A549 (cell line): ENCODE measurements at regions not wholly inside any gene's neighbourhood (a gene's known extent, or its start where the extent isn't known, plus 50 kb on each side); places are given as distances from the start of the nearest gene placed in this dataset.

Source experiments
- ATAC-seq, 2 experiments: fragments of 200-7000 bp in 1 of 2; fragments of >200 bp in 1 of 2; cut with Nextera tagmentation in 1 of 2; cut with Tn5 transposase in 1 of 2; 3 replicates each; pipeline versions ENCODE4 v1.8.0 to v1.9.1; 2018 to 2020; ENCODE audit warnings: mild to moderate bottlenecking in 1 of 2, moderate library complexity in 1 of 2
- CTCF ChIA-PET: fragments of 300-600 bp; sonication (Branson Sonifier 250); formaldehyde crosslinking; extraction: SDS; loops from one replicate; lab custom pipeline; 2021; ENCODE audit warnings: antibody characterized with exemption, inconsistent platforms; lab: Yijun Ruan, JAX
- POLR2A ChIA-PET: fragments of 350-600 bp; formaldehyde crosslinking; extraction: SDS; loops from one replicate; lab custom pipeline; 2021; ENCODE audit warnings: antibody characterized with exemption, inconsistent platforms; lab: Yijun Ruan, JAX
- DNase-seq, 2 experiments: peaks; one replicate each; pipeline versions ENCODE4 v3.0.0 to v3.0.0-alpha.2; 2011 to 2016; ENCODE audit warnings: low read depth in 1 of 2, low spot score in 1 of 2
- FAIRE-seq: peaks from 2 replicates; lab custom pipeline; 2011; peaks lifted over from hg19 to GRCh38; lab: Jason Lieb, UNC
- H3K27ac ChIP-seq, 2 experiments: fragments of >200 bp; sonication (Bioruptor Twin); formaldehyde crosslinking; 3 replicates each; pipeline ENCODE4 v1.5.1; 2016 to 2017
- H3K4me1 ChIP-seq: fragments of >200 bp; sonication (Bioruptor Twin); formaldehyde crosslinking; 3 replicates; pipeline ENCODE4 v1.6.1; 2016
- H3K4me2 ChIP-seq: fragments of >200 bp; sonication (Bioruptor Twin); formaldehyde crosslinking; 3 replicates; pipeline ENCODE4 v1.6.1; 2016
- H3K4me3 ChIP-seq: fragments of >200 bp; sonication (Bioruptor Twin); formaldehyde crosslinking; 3 replicates; pipeline ENCODE4 v1.5.1; 2016
- H3K9me3 ChIP-seq: fragments of >200 bp; sonication (Bioruptor Twin); formaldehyde crosslinking; 3 replicates; pipeline ENCODE4 v1.6.1; 2016
- CBX8 ChIP-seq: fragments of 200-600 bp; sonication (generic); IDR thresholded peaks from 2 replicates; pipeline ENCODE4 v1.6.1; 2016
- EHMT2 ChIP-seq: fragments of 200-600 bp; sonication (generic); IDR thresholded peaks from 2 replicates; pipeline ENCODE4 v1.6.1; 2016; ENCODE audit warnings: antibody characterized with exemption, low read depth, mild to moderate bottlenecking, moderate library complexity
- EP300 ChIP-seq, 2 experiments: fragments of >200 bp; sonication (Bioruptor Twin); formaldehyde crosslinking; IDR thresholded peaks; 2 replicates in 1 of 2; 3 replicates in 1 of 2; pipeline ENCODE4 v1.6.1; 2016 to 2017
- ESRRA ChIP-seq: fragments of 150-350 bp; IDR thresholded peaks from 2 replicates; pipeline ENCODE4 v1.6.1; 2014; ENCODE audit warnings: mild to moderate bottlenecking, low read length, borderline replicate concordance
- GATA3 ChIP-seq: IDR thresholded peaks from 2 replicates; pipeline ENCODE4 v1.6.1; 2012; ENCODE audit warnings: borderline replicate concordance
- HOXB13 ChIP-seq: fragments of 250-450 bp; sonication (Bioruptor Pico); IDR thresholded peaks from 2 replicates; pipeline ENCODE4 v1.5.0; 2020; ENCODE audit warnings: low read depth, mild to moderate bottlenecking, moderate library complexity
- HOXB5 ChIP-seq: fragments of 250-450 bp; sonication (Bioruptor Pico); IDR thresholded peaks from 2 replicates; pipeline ENCODE4 v1.5.0; 2020; ENCODE audit warnings: mild to moderate bottlenecking, moderate library complexity
- JUN ChIP-seq, 2 experiments: fragments of >200 bp; sonication (Bioruptor Twin); formaldehyde crosslinking; IDR thresholded peaks; 2 replicates in 1 of 2; 3 replicates in 1 of 2; pipeline ENCODE4 v1.6.1; 2016 to 2017
- JUNB ChIP-seq: fragments of >200 bp; sonication (Bioruptor Twin); formaldehyde crosslinking; IDR thresholded peaks from 2 replicates; pipeline ENCODE4 v1.6.1; 2016
- MYC ChIP-seq: IDR thresholded peaks from 2 replicates; pipeline ENCODE4 v1.6.1; 2012; ENCODE audit warnings: mild to moderate bottlenecking, inconsistent platforms, low read length, improper control_type of control experiment, borderline replicate concordance
- NFE2L2 ChIP-seq: fragments of 150-350 bp; conservative IDR thresholded peaks from 2 replicates; pipeline ENCODE4 v1.6.1; 2014; ENCODE audit warnings: low read length
- NPAS2 ChIP-seq: fragments of 250-450 bp; sonication (Bioruptor Pico); IDR thresholded peaks from 2 replicates; pipeline ENCODE4 v1.8.0; 2022; ENCODE audit warnings: mild to moderate bottlenecking, moderate library complexity, borderline replicate concordance
- NR3C1 ChIP-seq: fragments of >200 bp; sonication (Bioruptor Twin); formaldehyde crosslinking; IDR thresholded peaks from 3 replicates; pipeline ENCODE4 v1.6.1; 2017
- POLR2A ChIP-seq: IDR thresholded peaks from 2 replicates; pipeline ENCODE4 v1.6.1; 2012; ENCODE audit warnings: mild to moderate bottlenecking, low read length
- RAD21 ChIP-seq, 2 experiments: fragments of >200 bp in 1 of 2; sonication (Bioruptor Twin) in 1 of 2; formaldehyde crosslinking in 1 of 2; IDR thresholded peaks in 1 of 2; conservative IDR thresholded peaks in 1 of 2; 2 replicates in 1 of 2; 3 replicates in 1 of 2; pipeline ENCODE4 v1.6.1; 2012 to 2018; ENCODE audit warnings: inconsistent platforms in 1 of 2
- RARB ChIP-seq: fragments of 250-450 bp; sonication (Bioruptor Pico); IDR thresholded peaks from 2 replicates; pipeline ENCODE4 v1.8.0; 2021; ENCODE audit warnings: mild to moderate bottlenecking, moderate library complexity
- SMC3 ChIP-seq: fragments of >200 bp; sonication (Bioruptor Twin); formaldehyde crosslinking; IDR thresholded peaks from 3 replicates; pipeline ENCODE4 v1.6.1; 2018; ENCODE audit warnings: inconsistent platforms
- SREBF2 ChIP-seq: fragments of 450-650 bp; IDR thresholded peaks from 2 replicates; pipeline ENCODE4 v1.6.1; 2014; ENCODE audit warnings: mild to moderate bottlenecking, moderate library complexity
- TP53 ChIP-seq: fragments of 250-450 bp; sonication (Bioruptor Pico); IDR thresholded peaks from 2 replicates; pipeline ENCODE4 v1.5.0; 2021; ENCODE audit warnings: mild to moderate bottlenecking, moderate library complexity
- ZFP36 ChIP-seq: fragments of 450-650 bp; IDR thresholded peaks from 2 replicates; pipeline ENCODE4 v1.6.1; 2014; ENCODE audit warnings: borderline replicate concordance; ENCODE audit not compliant: partially characterized antibody
- ZNF302 ChIP-seq: fragments of 250-450 bp; sonication (Bioruptor Pico); IDR thresholded peaks from 2 replicates; pipeline ENCODE4 v1.9.0; 2021; ENCODE audit warnings: inconsistent platforms, mild to moderate bottlenecking, moderate library complexity
- ZSCAN20 ChIP-seq: fragments of 250-450 bp; sonication (Bioruptor Pico); IDR thresholded peaks from 2 replicates; pipeline ENCODE4 v1.8.0; 2022; ENCODE audit warnings: mild to moderate bottlenecking, moderate library complexity
- WGBS: methylation state at CpG from one replicate; pipeline ENCODE4 v1.1.6; 2017; ENCODE audit errors: missing lambda C conversion rate; 5-methylcytosine and 5-hydroxymethylcytosine counted together
- TF ChIP-seq, protein P1 (sequence below): fragments of >200 bp; sonication (Bioruptor Twin); formaldehyde crosslinking; IDR thresholded peaks from 2 replicates; pipeline ENCODE4 v1.6.1; 2016
- TF ChIP-seq, protein P2 (sequence below): fragments of 250-450 bp; sonication (Bioruptor Pico); IDR thresholded peaks from 2 replicates; pipeline ENCODE4 v1.5.0; 2020; ENCODE audit warnings: low read depth, mild to moderate bottlenecking, moderate library complexity
- TF ChIP-seq, protein P3 (sequence below): fragments of 150-350 bp; IDR thresholded peaks from 2 replicates; pipeline ENCODE4 v1.6.1; 2014; ENCODE audit warnings: low read depth, mild to moderate bottlenecking, low read length
- TF ChIP-seq, protein P4 (sequence below): fragments of 450-650 bp; IDR thresholded peaks from 2 replicates; pipeline ENCODE4 v1.6.1; 2014; ENCODE audit warnings: antibody characterized with exemption
- TF ChIP-seq, protein P5 (sequence below): IDR thresholded peaks from 2 replicates; pipeline ENCODE4 v1.6.1; 2012

DNA sequence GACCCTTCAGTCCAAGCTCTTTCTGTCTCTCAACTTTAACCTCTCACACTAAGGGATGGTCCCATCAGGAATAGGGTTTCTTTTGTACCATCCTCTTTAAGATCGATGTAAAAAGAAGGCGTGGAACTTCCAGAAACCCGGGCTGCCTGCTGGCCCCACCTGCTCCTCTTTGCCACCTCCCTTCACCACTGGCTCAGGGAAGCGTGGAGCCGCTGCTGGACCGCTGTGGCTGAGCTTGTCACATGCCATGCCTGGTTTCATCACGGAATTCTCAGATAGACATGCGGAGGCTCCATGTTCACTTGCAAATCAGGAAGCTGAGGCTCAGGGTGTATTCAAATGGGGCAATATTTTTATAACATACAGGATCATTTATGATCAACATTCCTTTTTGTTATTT lies 399.7 kb downstream of the BRD1 start (continued):
- TF ChIP-seq RARB (CRISPR knock-in tag): no peak
- TF ChIP-seq, protein P1, sequence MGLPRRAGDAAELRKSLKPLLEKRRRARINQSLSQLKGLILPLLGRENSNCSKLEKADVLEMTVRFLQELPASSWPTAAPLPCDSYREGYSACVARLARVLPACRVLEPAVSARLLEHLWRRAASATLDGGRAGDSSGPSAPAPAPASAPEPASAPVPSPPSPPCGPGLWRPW: no peak
- TF ChIP-seq EHMT2: no peak
- no peak for TF ChIP-seq NR3C1
- TF ChIP-seq TP53 (CRISPR knock-in tag): no peak

DNA sequence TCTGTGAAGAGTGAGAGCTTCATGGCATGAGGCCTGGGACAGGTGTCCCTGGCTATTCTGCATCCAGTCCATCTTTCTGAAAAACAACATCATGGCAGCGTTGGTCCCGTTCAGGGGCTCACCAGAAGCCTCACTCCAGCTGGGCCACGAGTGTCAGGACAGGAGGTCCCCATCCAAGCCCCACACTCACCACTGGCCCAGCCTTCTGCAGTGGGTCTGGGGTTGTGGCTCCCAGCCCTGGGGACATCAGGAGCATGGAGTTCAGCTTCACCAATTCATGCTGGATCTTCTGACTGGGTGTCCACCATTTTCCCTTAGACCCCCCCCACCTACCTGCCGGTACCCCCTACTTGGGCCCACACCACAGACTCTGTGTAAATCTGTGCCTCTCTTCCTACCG lies 400.3 kb downstream of the BRD1 start:
- CTCF ChIA-PET: interaction anchor here (1.8 kb wide), 1 partner anchor 206 kb away, joined by 5 read pairs; no protein-coding TSS in a partner anchor
- Histone ChIP-seq H3K27ac (no peak overlapping the region), H3K4me3 (no peak overlapping the region), H3K9me3 (no peaks in the 10 kb centered on the region), H3K4me1 (no peaks in the 10 kb centered on the region), H3K4me2 (no peak overlapping the region)
- ATAC-seq: no peak
- no peak for DNase-seq
- FAIRE-seq: no peak
- WGBS: 10% methylated on average over 2 of the region's 5 CpGs
- TF ChIP-seq HOXB13 (CRISPR knock-in tag) (no peak), EHMT2 (no peak), RAD21 (conservative IDR thresholded peaks at IDR 0.05 in 1 of 2, IDR thresholded peaks at IDR 0.05 in 1 of 2) (no peak), SMC3 (no peak), NFE2L2 (no peak), EP300 (IDR thresholded peaks at IDR 0.05) (no peak), ZSCAN20 (CRISPR knock-in tag) (no peak), JUN (IDR thresholded peaks at IDR 0.05) (no peak), MYC (no peak), NPAS2 (CRISPR knock-in tag) (no peak), ZNF302 (CRISPR knock-in tag) (no peak), JUNB (no peak), ZFP36 (no peak), CBX8 (no peak), GATA3 (no peak), SREBF2 (no peak), ESRRA (no peak)
- TF ChIP-seq, protein P2, sequence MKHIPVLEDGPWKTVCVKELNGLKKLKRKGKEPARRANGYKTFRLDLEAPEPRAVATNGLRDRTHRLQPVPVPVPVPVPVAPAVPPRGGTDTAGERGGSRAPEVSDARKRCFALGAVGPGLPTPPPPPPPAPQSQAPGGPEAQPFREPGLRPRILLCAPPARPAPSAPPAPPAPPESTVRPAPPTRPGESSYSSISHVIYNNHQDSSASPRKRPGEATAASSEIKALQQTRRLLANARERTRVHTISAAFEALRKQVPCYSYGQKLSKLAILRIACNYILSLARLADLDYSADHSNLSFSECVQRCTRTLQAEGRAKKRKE: no peak
- TF ChIP-seq, protein P3, sequence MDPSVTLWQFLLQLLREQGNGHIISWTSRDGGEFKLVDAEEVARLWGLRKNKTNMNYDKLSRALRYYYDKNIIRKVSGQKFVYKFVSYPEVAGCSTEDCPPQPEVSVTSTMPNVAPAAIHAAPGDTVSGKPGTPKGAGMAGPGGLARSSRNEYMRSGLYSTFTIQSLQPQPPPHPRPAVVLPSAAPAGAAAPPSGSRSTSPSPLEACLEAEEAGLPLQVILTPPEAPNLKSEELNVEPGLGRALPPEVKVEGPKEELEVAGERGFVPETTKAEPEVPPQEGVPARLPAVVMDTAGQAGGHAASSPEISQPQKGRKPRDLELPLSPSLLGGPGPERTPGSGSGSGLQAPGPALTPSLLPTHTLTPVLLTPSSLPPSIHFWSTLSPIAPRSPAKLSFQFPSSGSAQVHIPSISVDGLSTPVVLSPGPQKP: no peak
- TF ChIP-seq, all 56 proteins: peak for 0
- POLR2A ChIA-PET: no interaction called here

DNA sequence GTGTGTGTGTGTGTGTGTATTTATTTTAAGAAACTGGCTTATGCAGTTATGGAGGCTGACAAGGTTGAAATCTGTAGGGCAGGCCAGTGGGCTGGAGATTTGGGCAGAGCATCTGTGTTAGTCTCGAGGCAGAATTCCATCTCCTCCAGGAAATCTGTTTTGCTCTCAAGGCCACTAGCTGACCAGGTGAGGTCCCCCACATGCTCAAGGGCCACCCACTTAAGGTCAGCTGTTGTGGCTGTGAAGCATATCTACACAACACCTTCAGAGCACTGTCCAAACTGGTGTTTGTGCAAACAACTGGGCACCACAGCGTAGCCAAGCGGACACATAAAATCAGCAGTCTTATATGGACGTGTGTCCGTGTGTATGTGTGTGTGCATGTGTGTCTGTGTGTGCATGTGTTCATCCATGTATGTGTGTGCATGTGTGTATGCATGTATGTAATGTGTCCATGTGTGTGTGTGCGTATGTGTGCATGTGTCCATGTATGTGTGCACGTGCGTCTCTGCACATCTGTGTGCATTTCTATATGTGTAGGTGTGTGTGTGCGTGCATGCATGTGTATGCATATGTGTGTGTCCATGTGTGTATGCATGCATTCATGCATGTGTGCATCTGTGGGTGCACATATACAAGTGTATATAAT lies 400.9 kb downstream of the BRD1 start:
- ATAC-seq (no peak), DNase-seq (no peak), FAIRE-seq (no peak)
- WGBS: 0% methylated on average over 4 of the region's 9 CpGs
- Histone ChIP-seq H3K4me3 (no peak overlapping the region), H3K4me2 (no peak overlapping the region), H3K27ac (no peak overlapping the region), H3K9me3 (no peaks in the 10 kb centered on the region), H3K4me1 (no peaks in the 10 kb centered on the region)
- POLR2A ChIA-PET: no interaction called here
- TF ChIP-seq HOXB5 (CRISPR knock-in tag) (no peak), POLR2A (no peak), JUNB (no peak), NR3C1 (no peak), CBX8 (no peak), ESRRA (no peak)
- TF ChIP-seq, protein P1: no peak
- TF ChIP-seq, protein P4, sequence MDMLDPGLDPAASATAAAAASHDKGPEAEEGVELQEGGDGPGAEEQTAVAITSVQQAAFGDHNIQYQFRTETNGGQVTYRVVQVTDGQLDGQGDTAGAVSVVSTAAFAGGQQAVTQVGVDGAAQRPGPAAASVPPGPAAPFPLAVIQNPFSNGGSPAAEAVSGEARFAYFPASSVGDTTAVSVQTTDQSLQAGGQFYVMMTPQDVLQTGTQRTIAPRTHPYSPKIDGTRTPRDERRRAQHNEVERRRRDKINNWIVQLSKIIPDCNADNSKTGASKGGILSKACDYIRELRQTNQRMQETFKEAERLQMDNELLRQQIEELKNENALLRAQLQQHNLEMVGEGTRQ: no peak
- TF ChIP-seq, protein P5, sequence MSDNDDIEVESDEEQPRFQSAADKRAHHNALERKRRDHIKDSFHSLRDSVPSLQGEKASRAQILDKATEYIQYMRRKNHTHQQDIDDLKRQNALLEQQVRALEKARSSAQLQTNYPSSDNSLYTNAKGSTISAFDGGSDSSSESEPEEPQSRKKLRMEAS: no peak
- CTCF ChIA-PET: no interaction called here
